ENCODE measurements at regions not wholly inside any gene's neighbourhood (a gene's known extent, or its start where the extent isn't known, plus 50 kb on each side); places are given as distances from the start of the nearest gene placed in this dataset.

DNA sequence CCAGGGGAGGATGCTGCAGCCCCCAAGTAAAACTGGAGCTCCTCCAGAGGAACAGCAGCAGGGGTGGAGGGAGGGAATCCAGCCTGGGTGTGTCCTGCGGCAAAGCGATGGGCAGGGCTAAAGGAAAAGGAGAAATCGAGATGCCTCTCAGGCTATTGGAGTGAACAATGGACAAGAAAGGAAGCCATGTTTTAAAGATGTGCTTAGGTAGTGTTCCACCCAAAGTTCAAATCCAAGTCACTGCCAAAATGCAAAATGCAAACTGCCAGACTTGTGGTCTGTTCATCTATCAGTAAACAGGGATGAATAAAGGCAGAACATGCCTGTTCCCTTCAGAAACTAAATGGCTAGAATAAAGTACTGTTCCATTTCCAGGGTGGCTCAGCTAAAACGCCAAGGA is 197.5 kb upstream of the NSMCE3 start:
- no peak for DNase-seq
- TF ChIP-seq, protein P1, sequence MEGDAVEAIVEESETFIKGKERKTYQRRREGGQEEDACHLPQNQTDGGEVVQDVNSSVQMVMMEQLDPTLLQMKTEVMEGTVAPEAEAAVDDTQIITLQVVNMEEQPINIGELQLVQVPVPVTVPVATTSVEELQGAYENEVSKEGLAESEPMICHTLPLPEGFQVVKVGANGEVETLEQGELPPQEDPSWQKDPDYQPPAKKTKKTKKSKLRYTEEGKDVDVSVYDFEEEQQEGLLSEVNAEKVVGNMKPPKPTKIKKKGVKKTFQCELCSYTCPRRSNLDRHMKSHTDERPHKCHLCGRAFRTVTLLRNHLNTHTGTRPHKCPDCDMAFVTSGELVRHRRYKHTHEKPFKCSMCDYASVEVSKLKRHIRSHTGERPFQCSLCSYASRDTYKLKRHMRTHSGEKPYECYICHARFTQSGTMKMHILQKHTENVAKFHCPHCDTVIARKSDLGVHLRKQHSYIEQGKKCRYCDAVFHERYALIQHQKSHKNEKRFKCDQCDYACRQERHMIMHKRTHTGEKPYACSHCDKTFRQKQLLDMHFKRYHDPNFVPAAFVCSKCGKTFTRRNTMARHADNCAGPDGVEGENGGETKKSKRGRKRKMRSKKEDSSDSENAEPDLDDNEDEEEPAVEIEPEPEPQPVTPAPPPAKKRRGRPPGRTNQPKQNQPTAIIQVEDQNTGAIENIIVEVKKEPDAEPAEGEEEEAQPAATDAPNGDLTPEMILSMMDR (IDR thresholded peaks at IDR 0.05) = no peak
- H3K4me1 ChIP-seq = no peaks in the 10 kb centered on the region
- H3K27ac ChIP-seq = no peak overlapping the region
- no peaks in the 10 kb centered on the region for H3K9me3 ChIP-seq
- H3K4me3 ChIP-seq = no peak overlapping the region
- no peaks in the 10 kb centered on the region for H3K36me3 ChIP-seq
- H3K27me3 ChIP-seq = no peaks in the 10 kb centered on the region
- intact Hi-C loops (cut with DNase I; ENCODE audit: low total_unique reads) = no loop called here

DNA sequence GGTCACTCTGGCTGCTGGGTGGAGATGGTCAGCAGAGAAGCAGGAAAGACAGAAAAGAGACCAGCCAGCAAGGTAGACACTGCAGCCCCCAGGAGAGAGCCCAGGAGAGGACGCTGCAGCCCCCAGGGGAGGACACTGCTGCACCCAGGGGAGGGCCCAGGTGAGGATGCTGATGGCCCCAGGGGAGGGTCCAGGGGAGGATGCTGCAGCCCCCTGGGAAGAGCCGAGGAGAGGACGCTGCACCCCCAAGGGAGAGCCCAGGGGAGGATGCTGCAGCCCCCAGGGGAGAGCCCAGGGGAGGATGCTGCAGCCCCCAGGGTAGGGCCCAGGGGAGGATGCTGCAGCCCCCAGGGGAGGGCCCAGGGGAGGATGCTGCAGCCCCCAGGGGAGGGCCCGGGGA is 196.7 kb upstream of the NSMCE3 start:
- intact Hi-C loops (cut with DNase I; ENCODE audit: low total_unique reads) = no loop called here
- Histone ChIP-seq H3K4me1 (no peaks in the 10 kb centered on the region), H3K27ac (no peak overlapping the region), H3K27me3 (no peaks in the 10 kb centered on the region), H3K9me3 (no peaks in the 10 kb centered on the region), H3K4me3 (no peak overlapping the region), H3K36me3 (no peaks in the 10 kb centered on the region)
- TF ChIP-seq, protein P1 (IDR thresholded peaks at IDR 0.05) = no peak
- no peak for DNase-seq

DNA sequence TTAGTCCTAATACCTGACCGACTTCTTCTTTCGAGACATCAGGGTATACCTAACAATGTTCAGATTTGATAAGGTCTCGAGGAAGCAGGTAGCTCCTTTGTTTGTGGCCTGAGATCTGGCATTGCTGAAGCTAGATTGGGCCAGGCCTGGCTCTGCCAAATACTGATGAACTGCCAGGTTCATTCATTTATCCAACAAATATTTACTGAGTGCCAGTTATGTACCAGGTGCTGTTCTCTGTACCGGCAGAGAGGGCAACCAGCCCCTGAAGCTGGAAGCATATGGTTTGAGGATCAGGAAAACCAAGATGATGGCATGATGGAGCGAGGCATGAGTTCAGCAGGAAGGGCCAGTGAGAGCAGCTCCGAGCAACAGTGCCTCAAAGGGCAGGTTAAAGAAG is 196.2 kb upstream of the NSMCE3 start:
- H3K9me3 ChIP-seq = no peaks in the 10 kb centered on the region
- H3K27ac ChIP-seq = no peak overlapping the region
- H3K4me1 ChIP-seq = no peaks in the 10 kb centered on the region
- H3K36me3 ChIP-seq = no peaks in the 10 kb centered on the region
- no peak overlapping the region for H3K4me3 ChIP-seq
- TF ChIP-seq, protein P1 (IDR thresholded peaks at IDR 0.05) = no peak
- no peak for DNase-seq
- intact Hi-C loops (cut with DNase I; ENCODE audit: low total_unique reads) = no loop called here
- no peaks in the 10 kb centered on the region for H3K27me3 ChIP-seq

DNA sequence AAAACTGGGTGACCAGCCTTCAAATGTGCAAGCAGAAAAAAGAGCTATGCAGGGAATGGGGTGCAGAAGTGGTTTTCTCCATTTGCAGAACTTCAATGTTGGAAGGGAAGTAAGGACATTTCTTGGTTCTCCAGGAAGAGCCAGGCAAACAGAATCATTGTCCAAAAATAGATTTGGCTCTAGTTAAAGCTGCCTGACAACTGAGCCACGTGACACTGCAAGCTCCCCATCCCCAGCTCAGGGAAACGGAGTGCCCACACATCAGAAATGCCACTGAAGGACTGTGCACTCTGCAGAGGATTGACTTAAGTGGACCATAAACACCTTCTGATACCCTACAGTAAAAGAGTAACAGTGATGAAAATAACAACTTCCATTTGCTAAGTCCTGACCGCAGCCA is 195.6 kb upstream of the NSMCE3 start:
- Histone ChIP-seq H3K4me1 (no peaks in the 10 kb centered on the region), H3K4me3 (no peak overlapping the region), H3K9me3 (no peaks in the 10 kb centered on the region), H3K27me3 (no peaks in the 10 kb centered on the region), H3K27ac (no peak overlapping the region), H3K36me3 (no peaks in the 10 kb centered on the region)
- intact Hi-C loops (cut with DNase I; ENCODE audit: low total_unique reads) = no loop called here
- TF ChIP-seq, protein P1 (IDR thresholded peaks at IDR 0.05) = no peak
- DNase-seq = no peak

DNA sequence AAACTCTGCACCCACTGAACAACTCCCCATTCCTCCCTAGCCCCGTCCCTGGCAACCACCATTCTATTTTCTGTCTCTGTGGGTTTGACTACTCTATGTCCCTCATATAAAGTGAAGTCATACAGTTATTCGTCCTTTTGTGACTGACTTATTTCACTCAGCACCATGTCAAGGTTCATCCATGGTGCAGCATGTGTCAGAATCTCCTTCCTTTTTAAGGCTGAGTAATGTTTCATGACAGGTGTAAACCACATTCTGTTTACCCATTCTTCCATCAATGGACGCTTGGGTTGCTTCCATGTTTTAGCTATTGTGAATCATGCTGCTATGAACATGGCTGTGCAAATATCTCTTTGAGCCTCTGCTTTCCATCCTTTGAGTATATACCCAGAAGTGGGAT is 192.3 kb upstream of the NSMCE3 start:
- TF ChIP-seq, protein P1 (IDR thresholded peaks at IDR 0.05) = no peak
- H3K36me3 ChIP-seq = no peaks in the 10 kb centered on the region
- no peak overlapping the region for H3K4me3 ChIP-seq
- DNase-seq = no peak
- intact Hi-C loops (cut with DNase I; ENCODE audit: low total_unique reads) = no loop called here
- H3K4me1 ChIP-seq = no peaks in the 10 kb centered on the region
- no peaks in the 10 kb centered on the region for H3K27me3 ChIP-seq
- H3K27ac ChIP-seq = no peak overlapping the region
- H3K9me3 ChIP-seq = no peaks in the 10 kb centered on the region

DNA sequence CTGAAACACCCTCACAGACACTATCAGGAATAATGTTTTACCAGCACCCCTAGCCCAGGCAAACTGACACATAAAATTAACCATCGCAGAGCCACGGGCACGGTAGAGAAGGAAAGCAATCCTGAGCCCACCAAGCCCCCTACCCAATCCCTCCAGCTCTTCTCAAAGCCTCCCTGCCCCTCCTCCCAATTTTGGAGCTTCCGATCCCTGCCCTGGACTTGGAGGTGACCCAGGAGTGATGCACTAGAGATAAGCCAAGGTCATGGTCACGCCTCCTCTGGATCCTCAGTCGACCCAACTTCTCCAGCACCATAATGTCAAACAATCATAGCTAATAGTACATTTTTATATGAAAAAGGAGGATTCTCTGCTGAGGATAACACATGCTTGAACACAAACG is 188.7 kb upstream of the NSMCE3 start:
- Histone ChIP-seq H3K9me3 (no peaks in the 10 kb centered on the region), H3K36me3 (no peaks in the 10 kb centered on the region), H3K4me1 (no peaks in the 10 kb centered on the region), H3K27me3 (no peaks in the 10 kb centered on the region), H3K27ac (no peak overlapping the region), H3K4me3 (no peak overlapping the region)
- intact Hi-C loops (cut with DNase I; ENCODE audit: low total_unique reads) = no loop called here
- DNase-seq = no peak
- TF ChIP-seq, protein P1 (IDR thresholded peaks at IDR 0.05) = no peak
